ENCODE measurements at regions not wholly inside any gene's neighbourhood (a gene's known extent, or its start where the extent isn't known, plus 50 kb on each side); places are given as distances from the start of the nearest gene placed in this dataset.
"Not testable (repeated sequence)": the region's sequence is repeated elsewhere in the genome, so short reads cannot be mapped to it uniquely, and the experiment has no call there.

DNA sequence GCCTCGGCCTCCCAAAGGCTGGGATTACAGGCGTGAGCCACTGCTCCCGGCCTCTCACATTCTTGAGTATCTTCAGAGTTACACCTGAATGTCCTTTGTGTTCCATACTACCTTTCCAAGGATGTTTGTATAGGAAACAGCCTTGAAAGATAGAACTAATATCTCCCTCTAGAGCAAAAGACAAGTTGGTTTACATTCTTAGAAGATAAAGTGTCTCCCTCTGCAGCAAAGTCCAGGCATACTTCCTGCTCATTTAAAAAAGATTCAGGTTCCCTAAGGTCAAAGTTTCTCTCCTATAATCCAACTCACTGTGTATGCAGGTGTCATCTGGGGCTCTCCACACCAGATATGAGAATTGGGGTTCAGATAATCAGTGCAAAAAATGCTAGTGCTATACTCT, 224.4 kb downstream of the TPBG start:
- DNase-seq: no peak

- no peak for DNase-seq
Measured at GRCh38 chr6:82588859-82589412, 225.3 kb downstream of the TPBG start.

- peak; percentile 68 for DNase-seq
Measured at GRCh38 chr6:82589509-82590206, 226.0 kb downstream of the TPBG start.

DNA sequence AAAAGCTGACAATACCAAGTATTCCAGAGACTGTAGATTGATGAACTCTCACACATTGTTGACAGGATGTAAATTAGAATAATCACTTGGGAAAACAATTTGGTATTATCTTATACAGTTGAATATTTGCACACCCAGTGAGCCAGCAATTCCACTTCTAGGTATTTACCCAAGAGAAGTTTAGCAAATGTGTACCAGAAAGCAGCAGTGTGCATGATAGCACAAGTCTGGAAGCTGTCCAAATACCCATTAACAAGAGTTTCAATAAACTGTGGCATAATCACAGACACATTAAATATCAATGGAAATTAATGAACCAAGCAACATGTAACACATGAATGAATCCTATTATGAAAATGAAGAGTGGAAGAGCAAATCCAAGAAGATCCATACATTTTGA, 233.6 kb downstream of the TPBG start:
- DNase-seq: peak; percentile 86

DNA sequence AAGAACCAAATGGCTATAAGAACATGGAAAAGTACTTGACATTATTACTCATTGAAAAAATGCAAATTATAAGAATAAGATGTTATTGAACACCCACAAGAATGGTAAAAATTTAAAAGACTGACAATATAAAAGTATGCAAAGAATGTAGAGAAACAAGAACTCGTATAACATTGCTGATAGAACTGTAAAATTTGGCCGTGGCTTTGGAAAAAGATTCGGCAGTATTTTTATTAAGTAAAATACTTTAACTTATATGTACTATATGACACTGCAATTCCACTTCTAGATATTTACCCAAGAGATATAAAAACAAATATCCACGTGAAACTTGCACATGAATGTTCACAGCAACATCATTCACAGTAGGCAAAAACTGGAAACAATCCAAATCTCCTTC, 239.2 kb downstream of the TPBG start:
- no peak for DNase-seq

GRCh38 chr6:82603871-82604270, 240.3 kb downstream of the TPBG start:
- DNase-seq: peak; percentile 62

DNA sequence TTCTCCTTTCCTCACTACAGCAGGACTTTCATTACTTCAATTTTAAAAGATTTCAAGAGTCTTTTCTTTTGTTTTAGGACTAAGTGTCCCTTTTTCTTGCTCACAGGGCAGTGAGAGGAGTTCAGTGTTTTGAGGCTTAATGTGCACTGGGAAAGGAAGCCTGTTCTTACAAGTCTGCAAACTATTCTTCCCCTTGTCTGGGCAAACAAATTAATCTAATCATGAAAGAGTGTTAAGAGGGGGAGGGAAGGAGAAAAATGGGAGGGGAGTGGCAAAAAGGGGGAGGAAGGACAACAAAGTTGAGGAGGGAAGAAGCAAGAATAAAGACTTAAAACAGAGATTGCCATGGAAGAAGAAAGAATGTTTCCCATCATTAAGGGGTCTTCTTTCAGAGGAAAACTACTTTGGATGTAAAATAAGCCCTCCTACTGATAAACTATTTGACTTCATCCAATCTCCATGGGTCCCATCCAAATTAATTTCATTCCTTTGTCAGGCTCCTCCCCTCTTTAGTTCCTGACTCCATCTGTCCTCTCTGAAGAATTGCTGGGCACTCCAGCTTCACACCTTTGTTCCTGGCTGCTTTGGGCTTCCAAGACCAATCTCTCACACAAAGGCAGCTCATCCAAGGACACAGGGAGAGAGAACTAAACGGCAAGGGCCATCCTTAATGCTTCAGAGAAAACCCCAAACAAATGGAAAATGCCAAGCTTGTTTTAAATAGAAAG, 244.5 kb downstream of the TPBG start:
- peak; percentile 12 for DNase-seq

GRCh38 chr6:82608781-82609180, 245.2 kb downstream of the TPBG start:
- DNase-seq: no peak

DNA sequence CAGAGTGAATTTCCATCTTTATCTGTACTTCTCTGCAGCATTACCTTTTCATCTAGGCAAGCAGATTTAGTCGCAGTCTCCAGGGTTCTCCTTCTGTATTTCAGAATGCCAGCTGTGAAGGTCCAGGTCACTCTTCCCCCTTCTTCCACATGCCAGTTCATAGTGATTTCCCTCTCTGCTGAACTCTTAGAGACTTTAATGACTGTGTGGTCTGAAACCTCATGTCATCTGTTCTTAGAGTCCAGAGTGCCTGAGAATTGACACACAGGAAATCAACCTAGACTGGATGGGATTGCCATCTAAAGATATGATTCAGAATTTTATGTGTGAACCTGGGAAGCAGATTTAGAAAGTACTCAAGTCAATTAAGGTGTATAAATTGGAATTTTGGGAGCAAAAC, 248.1 kb downstream of the TPBG start:
- DNase-seq: no peak

DNA sequence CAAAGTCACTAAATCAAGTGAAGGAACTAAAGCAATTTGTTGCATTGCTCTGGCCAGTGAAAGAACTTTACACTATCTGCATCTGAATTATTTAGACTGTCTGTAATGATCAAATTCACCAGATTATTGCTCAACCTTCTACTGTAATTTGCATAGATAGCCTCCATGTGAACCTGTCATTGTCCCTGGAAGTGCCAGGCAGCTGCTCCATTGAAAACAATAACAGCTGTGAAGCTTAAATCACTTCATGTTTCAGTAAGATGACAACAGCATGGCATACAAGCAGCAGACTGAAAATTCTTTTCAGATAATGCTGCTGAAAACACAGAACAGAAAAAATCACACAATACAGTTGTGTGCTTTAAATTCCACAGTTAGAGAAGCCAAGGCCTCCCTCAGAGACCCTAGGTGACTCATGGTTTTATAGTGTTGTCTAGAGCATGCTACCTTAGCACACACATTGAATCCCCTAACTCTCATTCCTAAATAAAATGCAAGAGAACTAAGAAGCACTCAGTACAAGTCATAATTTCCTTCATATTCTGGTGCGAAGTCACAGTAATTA, 248.9 kb downstream of the TPBG start:
- DNase-seq: peak; percentile 74

GRCh38 chr6:82614518-82614917, 250.9 kb downstream of the TPBG start:
- DNase-seq: no peak

DNA sequence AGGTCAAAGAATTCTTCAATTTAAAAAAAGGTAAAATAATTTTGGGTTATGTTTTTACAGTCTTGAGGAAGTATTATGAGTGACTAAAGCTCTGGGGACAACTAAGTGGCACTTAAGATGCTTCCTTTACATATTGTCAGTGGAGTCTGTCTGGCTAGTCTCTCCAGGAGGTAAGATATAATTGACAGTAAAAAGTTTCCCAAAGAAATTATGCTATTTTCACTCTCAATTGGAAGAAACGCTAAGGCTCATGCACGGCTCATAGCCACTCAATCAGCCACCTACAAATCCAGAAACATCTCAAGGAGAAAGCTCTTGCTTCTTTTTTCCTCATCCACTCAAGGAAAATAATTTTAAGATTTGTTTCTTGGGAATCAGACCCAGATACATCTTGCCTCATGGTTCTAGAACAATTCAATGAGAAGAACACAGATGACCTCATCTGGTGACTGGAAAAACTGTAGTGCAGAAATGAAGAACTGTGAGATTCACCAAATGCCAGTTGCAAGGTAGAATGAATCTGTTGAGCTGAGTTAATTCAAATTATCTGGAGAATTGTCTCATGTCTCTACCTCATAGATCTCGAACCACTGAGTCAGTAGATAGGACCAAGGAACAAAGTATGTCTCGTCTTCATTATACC, 252.9 kb downstream of the TPBG start:
- no peak for DNase-seq

- no peak for DNase-seq
Measured at GRCh38 chr6:82617648-82618047, 254.0 kb downstream of the TPBG start.

GRCh38 chr6:82619573-82619972, 256.0 kb downstream of the TPBG start:
- DNase-seq: no peak

GRCh38 chr6:82622461-82622860, 258.8 kb downstream of the TPBG start:
- DNase-seq: no peak

- DNase-seq: no peak
Measured at GRCh38 chr6:82624251-82624650, 260.6 kb downstream of the TPBG start.

DNA sequence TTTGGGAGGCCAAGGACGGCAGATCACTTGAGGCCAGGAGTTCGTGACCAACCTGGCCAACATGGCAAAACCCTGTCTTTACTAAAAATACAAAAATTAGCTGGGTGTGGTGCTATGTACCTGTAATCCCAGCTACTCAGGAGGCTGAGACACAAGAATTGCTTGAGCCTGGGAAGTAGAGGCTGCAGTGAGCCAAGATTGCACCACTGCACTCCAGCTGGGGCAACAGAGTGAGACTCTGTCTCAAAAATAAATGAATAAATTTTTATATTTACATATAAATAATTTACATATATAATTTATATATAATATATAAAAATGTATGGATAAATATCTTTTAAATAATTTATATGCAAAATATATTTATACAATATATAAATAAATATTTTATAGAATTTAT, 263.3 kb downstream of the TPBG start:
- DNase-seq: not testable (repeated sequence)

DNA sequence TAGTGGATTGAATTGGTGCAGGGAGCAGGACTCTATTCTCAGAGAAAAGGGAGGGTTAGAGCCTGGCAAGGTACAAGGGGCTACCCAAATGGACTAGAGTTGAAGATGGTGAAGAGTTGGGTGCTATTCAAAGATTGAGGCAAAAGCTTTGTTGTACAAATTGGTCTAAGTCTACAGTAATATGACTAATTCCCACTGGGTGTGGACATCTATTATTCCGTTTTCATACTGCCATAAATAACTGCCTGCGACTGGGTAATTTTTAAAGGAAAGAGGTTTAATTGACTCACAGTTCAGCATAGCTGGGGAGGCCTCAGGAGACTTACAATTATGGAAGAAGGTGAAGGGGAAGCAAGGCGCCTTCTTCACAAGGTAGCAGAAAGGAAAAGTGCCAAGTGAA, 266.3 kb downstream of the TPBG start:
- DNase-seq: no peak

GRCh38 chr6:82641677-82642076, 278.1 kb downstream of the TPBG start:
- no peak for DNase-seq

DNA sequence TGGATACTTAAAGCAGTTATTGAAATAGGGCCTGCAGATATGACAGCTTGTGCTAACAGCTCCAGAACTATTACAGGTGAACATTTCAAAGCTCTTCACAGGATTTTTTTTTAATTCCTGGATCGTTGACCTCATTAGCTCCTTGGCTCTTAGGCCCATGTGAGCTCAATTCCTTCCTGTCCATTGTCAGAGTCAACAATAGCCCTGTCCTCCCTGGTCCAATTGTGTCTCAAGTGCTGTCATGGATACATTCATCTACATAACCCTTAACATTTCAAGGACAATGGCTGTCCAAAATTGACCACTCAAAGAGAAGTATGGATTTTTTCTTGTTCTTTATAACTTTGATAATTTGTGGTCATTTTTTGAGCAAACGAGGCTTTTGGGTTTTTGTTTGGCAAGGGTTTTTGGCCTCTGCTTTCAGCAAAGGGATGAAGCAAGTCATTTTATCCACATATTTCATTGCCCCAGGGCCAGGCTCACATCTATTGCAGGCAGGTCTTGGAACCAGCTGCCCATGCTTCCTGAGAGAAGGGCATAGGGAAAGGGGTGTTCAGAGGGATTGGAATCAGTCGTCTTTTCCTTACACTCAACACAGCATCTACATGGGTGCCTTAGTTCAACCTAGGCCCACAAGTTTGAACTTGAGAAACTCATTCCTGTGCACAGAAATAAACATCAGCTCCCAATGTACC, 282.1 kb downstream of the TPBG start:
- no peak for DNase-seq

GRCh38 chr6:82646231-82646615, 282.6 kb downstream of the TPBG start:
- no peak for DNase-seq

GRCh38 chr6:82651845-82652335, 288.3 kb downstream of the TPBG start:
- DNase-seq: no peak

DNA sequence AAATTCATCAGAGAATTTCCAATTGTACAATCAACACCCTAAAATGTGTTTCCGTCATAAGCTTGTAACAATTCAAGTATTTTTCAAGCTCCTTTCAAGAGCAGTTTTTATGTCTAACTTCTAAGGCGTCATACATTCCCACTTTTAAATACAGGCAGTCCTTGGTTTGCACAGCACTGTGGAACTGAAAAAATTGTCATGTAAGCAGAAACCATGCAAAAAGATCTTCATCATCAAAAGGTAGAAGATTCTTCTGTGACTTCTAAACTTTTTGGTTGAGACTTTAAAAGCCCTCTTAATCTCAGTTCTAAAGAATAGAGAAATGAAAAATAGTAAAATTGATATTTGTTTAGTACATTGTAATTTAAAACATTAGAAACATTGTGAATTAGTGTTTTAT, 315.6 kb downstream of the TPBG start:
- DNase-seq: no peak
